CD8-positive, alpha-beta memory T cell (primary cell): ENCODE measurements at regions not wholly inside any gene's neighbourhood (a gene's known extent, or its start where the extent isn't known, plus 50 kb on each side); places are given as distances from the start of the nearest gene placed in this dataset.

Source experiments
- CTCF ChIA-PET: fragments of 350-600 bp; sonication (Branson Sonifier 250); formaldehyde crosslinking; loops from one replicate; lab custom pipeline; 2021; ENCODE audit warnings: antibody characterized with exemption; lab: Charles Lee
- POLR2A ChIA-PET: fragments of 350-600 bp; sonication (Branson Sonifier 250); formaldehyde crosslinking; loops from one replicate; lab custom pipeline; 2021; ENCODE audit warnings: antibody characterized with exemption; lab: Charles Lee
- DNase-seq, 5 donors: peaks; one replicate each; pipeline versions ENCODE4 v3.0.0 to v3.0.0-alpha.2; 2020 to 2022; ENCODE audit warnings: mixed read lengths in 1 of 5
- H3K27ac ChIP-seq: one replicate; pipeline ENCODE4 v1.7.0; 2013; ENCODE audit warnings: low read depth, mild to moderate bottlenecking, low read length, moderate library complexity
- H3K27me3 ChIP-seq: 2 replicates; pipeline ENCODE4 v1.7.0; 2013; ENCODE audit warnings: low read length, mild to moderate bottlenecking; ENCODE audit not compliant: insufficient read depth, poor library complexity, severe bottlenecking
- H3K36me3 ChIP-seq: 2 replicates; pipeline ENCODE4 v1.7.0; 2013; ENCODE audit warnings: mild to moderate bottlenecking, low read length, moderate library complexity; ENCODE audit not compliant: insufficient read depth
- H3K4me1 ChIP-seq: 2 replicates; pipeline ENCODE4 v1.7.0; 2013; ENCODE audit warnings: mild to moderate bottlenecking, low read length, moderate library complexity; ENCODE audit not compliant: insufficient read depth
- H3K4me3 ChIP-seq: 2 replicates; pipeline ENCODE4 v1.7.0; 2013; ENCODE audit warnings: mild to moderate bottlenecking, low read length
- H3K9me3 ChIP-seq: 2 replicates; pipeline ENCODE4 v1.7.0; 2013; ENCODE audit warnings: mild to moderate bottlenecking, low read length
- H3K27ac Mint-ChIP-seq, 8 donors: one replicate each; pipeline ENCODE4 v1.8.0; 2020 to 2021; ENCODE audit warnings: mixed read lengths in 8 of 8, mild to moderate bottlenecking in 6 of 8, inconsistent platforms in 3 of 8, moderate library complexity in 3 of 8
- H3K27me3 Mint-ChIP-seq, 2 donors: one replicate each; pipeline ENCODE4 v1.8.0; 2020 to 2021; ENCODE audit warnings: mixed read lengths in 2 of 2, mild to moderate bottlenecking in 1 of 2, moderate library complexity in 1 of 2
- H3K36me3 Mint-ChIP-seq, 3 donors: one replicate each; pipeline ENCODE4 v1.8.0; 2020 to 2021; ENCODE audit warnings: mixed read lengths in 3 of 3, inconsistent platforms in 1 of 3, mild to moderate bottlenecking in 1 of 3
- H3K4me1 Mint-ChIP-seq, 3 donors: one replicate each; pipeline ENCODE4 v1.8.0; 2020 to 2021; ENCODE audit warnings: mixed read lengths in 3 of 3, inconsistent platforms in 1 of 3, mild to moderate bottlenecking in 1 of 3
- H3K4me3 Mint-ChIP-seq, 7 donors: one replicate each; pipeline ENCODE4 v1.8.0; 2020 to 2021; ENCODE audit warnings: mixed read lengths in 7 of 7, mild to moderate bottlenecking in 6 of 7, moderate library complexity in 4 of 7, inconsistent platforms in 2 of 7
- H3K9me3 Mint-ChIP-seq, 5 donors: one replicate each; pipeline ENCODE4 v1.8.0; 2020 to 2022; ENCODE audit warnings: mixed read lengths in 5 of 5, mild to moderate bottlenecking in 3 of 5, moderate library complexity in 2 of 5, inconsistent platforms in 1 of 5

DNA sequence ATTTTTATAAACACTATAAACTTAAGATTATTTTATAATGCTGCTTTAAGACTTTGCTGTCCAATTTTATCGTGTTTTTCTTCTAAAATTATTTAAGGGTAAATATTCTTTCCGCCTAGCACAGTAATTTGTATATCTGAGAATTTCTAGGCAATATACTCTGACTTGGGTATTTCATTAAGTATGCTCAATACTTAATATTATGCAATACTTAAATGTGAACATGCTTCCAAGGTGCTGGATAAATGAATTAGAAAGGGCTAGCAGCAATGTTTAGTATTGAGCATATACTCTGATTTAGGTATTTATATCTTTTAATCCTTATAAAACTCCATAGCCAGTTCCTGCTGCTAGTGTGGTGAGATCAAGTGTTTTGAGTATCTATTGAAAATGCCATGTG lies 60.3 kb upstream of the ANO3 start:
- Histone ChIP-seq H3K27me3 (no peaks in the 10 kb centered on the region), H3K4me1 (no peaks in the 10 kb centered on the region), H3K36me3 (no peaks in the 10 kb centered on the region), H3K4me3 (no peak overlapping the region), H3K27ac (no peak overlapping the region), H3K9me3 (no peaks in the 10 kb centered on the region)
- Mint-ChIP-seq H3K4me1 (peaks cover 0 to 1% (median 0%) of the 10 kb centered on the region in 3 donors), H3K27me3 (no peaks in the 10 kb centered on the region), H3K27ac (no peak overlapping the region), H3K36me3 (no peaks in the 10 kb centered on the region), H3K4me3 (no peak overlapping the region), H3K9me3 (peaks cover 0 to 8% (median 0%) of the 10 kb centered on the region in 5 donors)
- ChIA-PET CTCF (no interaction called here), POLR2A (no interaction called here)
- no peak for DNase-seq

DNA sequence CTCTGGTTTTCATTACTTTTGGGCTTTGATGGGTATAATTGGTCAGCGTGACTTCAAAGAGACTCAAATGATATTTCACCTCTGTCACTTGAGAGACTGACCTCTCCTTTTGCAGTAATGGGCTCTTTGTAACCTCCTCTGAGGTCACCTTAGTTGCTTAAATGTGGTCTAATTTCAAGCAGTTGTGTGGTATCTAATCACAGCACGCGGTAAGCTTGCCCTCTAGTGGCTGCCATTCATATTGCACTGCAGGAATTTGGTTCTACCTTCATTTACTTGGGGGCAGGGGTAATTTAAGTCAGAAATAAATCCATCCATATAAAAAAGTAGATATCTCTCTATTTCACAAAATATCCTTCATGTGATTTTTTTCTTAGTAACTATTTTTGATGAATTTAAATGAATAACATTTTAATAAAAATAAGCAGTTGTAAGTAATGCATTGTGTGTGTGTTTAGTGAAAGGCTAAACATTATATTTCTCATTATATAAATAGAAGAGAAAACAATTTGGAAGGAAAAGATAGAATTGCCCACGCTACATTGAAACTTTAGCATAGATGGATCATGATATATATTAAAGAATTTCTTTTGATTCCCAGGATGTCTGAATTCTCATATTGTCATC lies 55.0 kb upstream of the ANO3 start:
- Histone ChIP-seq H3K27me3 (no peaks in the 10 kb centered on the region), H3K4me3 (no peak overlapping the region), H3K36me3 (no peaks in the 10 kb centered on the region), H3K4me1 (no peaks in the 10 kb centered on the region), H3K27ac (no peak overlapping the region), H3K9me3 (no peaks in the 10 kb centered on the region)
- no peak overlapping the region for H3K27ac Mint-ChIP-seq
- peak in 1 of 5 donors; percentile 1 for DNase-seq
- no peaks in the 10 kb centered on the region for H3K27me3 Mint-ChIP-seq
- no peaks in the 10 kb centered on the region for H3K9me3 Mint-ChIP-seq
- H3K4me3 Mint-ChIP-seq: no peak overlapping the region
- peaks cover 0 to 3% (median 0%) of the 10 kb centered on the region in 3 donors for H3K4me1 Mint-ChIP-seq
- ChIA-PET CTCF (no interaction called here), POLR2A (no interaction called here)
- H3K36me3 Mint-ChIP-seq: no peaks in the 10 kb centered on the region

DNA sequence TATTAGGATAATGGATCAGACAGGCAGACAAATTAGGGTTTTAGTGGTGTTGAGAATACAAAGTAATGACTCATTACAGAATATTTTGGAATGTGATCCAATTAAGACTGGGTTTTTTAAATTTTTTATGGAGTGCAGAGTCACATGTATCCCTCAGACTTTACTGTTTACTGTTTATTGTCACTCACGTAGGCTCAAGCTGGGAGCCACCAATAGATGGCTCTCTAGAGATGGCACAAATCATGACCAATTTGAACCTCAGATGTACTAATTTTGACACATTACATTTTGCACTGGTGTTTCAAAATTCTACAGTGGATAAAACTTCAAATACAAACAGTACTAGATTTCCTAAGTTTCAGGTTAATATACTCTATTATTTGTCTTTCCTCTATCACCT lies 53.6 kb upstream of the ANO3 start:
- Mint-ChIP-seq H3K27ac (no peak overlapping the region), H3K36me3 (no peaks in the 10 kb centered on the region), H3K9me3 (no peaks in the 10 kb centered on the region), H3K4me3 (no peak overlapping the region), H3K27me3 (no peaks in the 10 kb centered on the region), H3K4me1 (peaks cover 0 to 3% (median 0%) of the 10 kb centered on the region in 3 donors)
- DNase-seq: no peak
- POLR2A ChIA-PET: no interaction called here
- Histone ChIP-seq H3K27me3 (no peaks in the 10 kb centered on the region), H3K4me1 (no peaks in the 10 kb centered on the region), H3K4me3 (no peak overlapping the region), H3K27ac (no peak overlapping the region), H3K9me3 (no peaks in the 10 kb centered on the region), H3K36me3 (no peaks in the 10 kb centered on the region)
- CTCF ChIA-PET: no interaction called here
